CD14-positive monocyte (primary cell): ENCODE measurements at regions not wholly inside any gene's neighbourhood (a gene's known extent, or its start where the extent isn't known, plus 50 kb on each side); places are given as distances from the start of the nearest gene placed in this dataset.
"Not testable (repeated sequence)": the region's sequence is repeated elsewhere in the genome, so short reads cannot be mapped to it uniquely, and the experiment has no call there.

Experiments used
- DNase-seq, 3 donors: peaks; one replicate each; pipeline ENCODE4 v3.0.0-alpha.2; 2011 to 2022
- H2AFZ ChIP-seq: 2 replicates; pipeline ENCODE4 v1.6.0; 2012; ENCODE audit warnings: mild to moderate bottlenecking, low read depth, low read length, inconsistent platforms; ENCODE audit not compliant: insufficient read depth, poor library complexity, severe bottlenecking
- H3K27ac ChIP-seq, 2 donors: 1 replicate in 1 of 2; 2 replicates in 1 of 2; pipeline ENCODE4 v1.5.1; 2012 to 2013; ENCODE audit warnings: low read length in 2 of 2, control low read depth in 1 of 2, inconsistent platforms in 1 of 2, low read depth in 1 of 2, mild to moderate bottlenecking in 1 of 2
- H3K27me3 ChIP-seq, 2 donors: one replicate each; pipeline versions ENCODE4 v1.6.0 to v1.6.1; 2011 to 2013; ENCODE audit warnings: low read length in 2 of 2; ENCODE audit not compliant: control insufficient read depth in 2 of 2, insufficient read depth in 2 of 2
- H3K36me3 ChIP-seq, 2 donors: replicated peaks in 1 of 2; 1 replicate in 1 of 2; 2 replicates in 1 of 2; pipeline versions ENCODE4 v1.5.1 to v1.6.1; 2012 to 2013; ENCODE audit warnings: low read length in 2 of 2, control low read depth in 1 of 2, inconsistent platforms in 1 of 2, mild to moderate bottlenecking in 1 of 2; ENCODE audit not compliant: insufficient read depth in 2 of 2, control insufficient read depth in 1 of 2
- H3K4me1 ChIP-seq, 2 donors: 1 replicate in 1 of 2; 2 replicates in 1 of 2; pipeline versions ENCODE4 v1.5.1 to v1.6.1; 2012 to 2013; ENCODE audit warnings: low read length in 2 of 2, control low read depth in 1 of 2, inconsistent platforms in 1 of 2, mild to moderate bottlenecking in 1 of 2, moderate library complexity in 1 of 2; ENCODE audit not compliant: insufficient read depth in 2 of 2, control insufficient read depth in 1 of 2
- H3K4me2 ChIP-seq: replicated peaks from 2 replicates; pipeline ENCODE3; 2012; ENCODE audit warnings: low read length, moderate library complexity, mild to moderate bottlenecking; ENCODE audit not compliant: poor library complexity, severe bottlenecking; ENCODE audit errors: extremely low read depth
- H3K4me3 ChIP-seq, 3 experiments: fragments of 200-600 bp in 1 of 3; sonication (generic) in 1 of 3; replicated peaks in 1 of 3; 1 replicate in 2 of 3; 2 replicates in 1 of 3; pipeline ENCODE4 v1.5.1; 2011 to 2013; ENCODE audit warnings: low read length in 3 of 3, mild to moderate bottlenecking in 3 of 3, control low read depth in 2 of 3, low read depth in 2 of 3, inconsistent platforms in 1 of 3, moderate library complexity in 1 of 3
- H3K79me2 ChIP-seq: 2 replicates; pipeline ENCODE4 v1.6.0; 2012; ENCODE audit warnings: mild to moderate bottlenecking, control low read depth, inconsistent platforms, low read length, moderate library complexity; ENCODE audit not compliant: insufficient read depth
- H3K9ac ChIP-seq: 2 replicates; pipeline ENCODE4 v1.6.0; 2017; ENCODE audit warnings: low read length, mild to moderate bottlenecking; ENCODE audit not compliant: insufficient read depth, poor library complexity, severe bottlenecking
- H3K9me3 ChIP-seq, 2 donors: replicated peaks in 1 of 2; 1 replicate in 1 of 2; 2 replicates in 1 of 2; pipeline versions ENCODE4 v1.5.1 to v1.6.1; 2012 to 2013; ENCODE audit warnings: low read length in 2 of 2, control low read depth in 1 of 2; ENCODE audit not compliant: control insufficient read depth in 1 of 2, insufficient read depth in 1 of 2
- H4K20me1 ChIP-seq: 2 replicates; pipeline ENCODE4 v1.6.0; 2012; ENCODE audit warnings: mild to moderate bottlenecking, low read length, control low read depth, moderate library complexity; ENCODE audit not compliant: insufficient read depth
- H3K27ac Mint-ChIP-seq, 7 donors: one replicate each; pipeline ENCODE4 v1.8.0; 2020; ENCODE audit warnings: mild to moderate bottlenecking in 7 of 7, mixed read lengths in 7 of 7, moderate library complexity in 6 of 7, inconsistent platforms in 2 of 7
- H3K27me3 Mint-ChIP-seq, 3 donors: one replicate each; pipeline ENCODE4 v1.8.0; 2021 to 2022; ENCODE audit warnings: low read depth in 3 of 3, mild to moderate bottlenecking in 3 of 3, mixed read lengths in 3 of 3, moderate library complexity in 3 of 3, inconsistent platforms in 1 of 3
- H3K36me3 Mint-ChIP-seq, 2 donors: one replicate each; pipeline ENCODE4 v1.8.0; 2020; ENCODE audit warnings: mixed read lengths in 2 of 2, inconsistent platforms in 1 of 2, mild to moderate bottlenecking in 1 of 2
- H3K4me1 Mint-ChIP-seq: one replicate; pipeline ENCODE4 v1.8.0; 2020; ENCODE audit warnings: mild to moderate bottlenecking, mixed read lengths
- H3K4me3 Mint-ChIP-seq, 2 donors: one replicate each; pipeline ENCODE4 v1.8.0; 2020; ENCODE audit warnings: mild to moderate bottlenecking in 2 of 2, mixed read lengths in 2 of 2, moderate library complexity in 1 of 2
- H3K9me3 Mint-ChIP-seq, 7 donors: one replicate each; pipeline ENCODE4 v1.8.0; 2020 to 2022; ENCODE audit warnings: mixed read lengths in 7 of 7, mild to moderate bottlenecking in 6 of 7, moderate library complexity in 6 of 7, inconsistent platforms in 2 of 7
- CTCF ChIP-seq: fragments of 200-600 bp; IDR thresholded peaks from one replicate; pipeline ENCODE4 v1.8.0; 2022; ENCODE audit warnings: antibody characterized with exemption, mild to moderate bottlenecking
- WGBS: methylation state at CpG from one replicate; pipeline ENCODE4 v1.1.5; 2013; ENCODE audit warnings: missing lambda C conversion rate; ENCODE audit not compliant: insufficient coverage; 5-methylcytosine and 5-hydroxymethylcytosine counted together
- intact Hi-C, 2 donors: fragments of 100-400 bp; cut with micrococcal nuclease; formaldehyde crosslinking; loops; one replicate each; pipeline versions ENCODE4 v1.15.0 to v1.15.1; 2023

- Histone ChIP-seq H3K36me3 (no peaks in the 10 kb centered on the region), H3K4me3 (no peak overlapping the region), H3K4me2 (no peak overlapping the region), H4K20me1 (no peaks in the 10 kb centered on the region), H3K27me3 (no peaks in the 10 kb centered on the region), H2AFZ (no peak overlapping the region), H3K9ac (no peak overlapping the region), H3K4me1 (no peaks in the 10 kb centered on the region), H3K79me2 (no peaks in the 10 kb centered on the region), H3K9me3 (no peaks in the 10 kb centered on the region), H3K27ac (no peak overlapping the region)
- no CpG with 5 or more reads among the region's 1 CpG for WGBS
- Mint-ChIP-seq H3K4me1 (no peaks in the 10 kb centered on the region), H3K9me3 (peaks cover 1 to 11% (median 4%) of the 10 kb centered on the region in 7 donors), H3K27ac (no peak overlapping the region), H3K36me3 (no peaks in the 10 kb centered on the region), H3K4me3 (no peak overlapping the region), H3K27me3 (peaks cover 0 to 1% (median 0%) of the 10 kb centered on the region in 3 donors)
- intact Hi-C loops = no loop called here
- DNase-seq = no peak
- TF ChIP-seq CTCF = no peak
These were observed 122.3 kb downstream of the ADCYAP1 start for GRCh38 chr18:1026930-1027329.

GRCh38 chr18:1033092-1033491, 128.4 kb downstream of the ADCYAP1 start:
- DNase-seq, H3K9ac ChIP-seq, intact Hi-C loops, H3K27ac ChIP-seq, H3K27me3 Mint-ChIP-seq, H4K20me1 ChIP-seq, H3K4me3 ChIP-seq, H3K27ac Mint-ChIP-seq, H3K9me3 ChIP-seq, H3K4me1 Mint-ChIP-seq, H3K4me2 ChIP-seq, H3K27me3 ChIP-seq, H3K36me3 Mint-ChIP-seq, H3K36me3 ChIP-seq, H3K4me1 ChIP-seq, H3K4me3 Mint-ChIP-seq, H3K79me2 ChIP-seq, H2AFZ ChIP-seq: not testable (repeated sequence)
- peaks cover 3 to 19% (median 8%) of the 10 kb centered on the region in 7 donors for H3K9me3 Mint-ChIP-seq
- no CpG with 5 or more reads among the region's 3 CpGs for WGBS
